AG10803 (cell line): ENCODE measurements at regions not wholly inside any gene's neighbourhood (a gene's known extent, or its start where the extent isn't known, plus 50 kb on each side); places are given as distances from the start of the nearest gene placed in this dataset.

Experiments
- DNase-seq: peaks from one replicate; pipeline ENCODE4 v3.0.0; 2010; ENCODE audit warnings: low read depth
- H3K4me3 ChIP-seq: 2 replicates; pipeline ENCODE4 v1.5.1; 2011; ENCODE audit warnings: mild to moderate bottlenecking, low read length, control low read depth
- CTCF ChIP-seq: conservative IDR thresholded peaks from 2 replicates; pipeline ENCODE4 v1.5.1; 2011; ENCODE audit warnings: mild to moderate bottlenecking, low read length, control low read depth, inconsistent platforms

- TF ChIP-seq CTCF = no peak
Observed at GRCh38 chr20:24796236-24796635, 152.8 kb upstream of the CST7 start.

GRCh38 chr20:24797113-24797512, 152.0 kb upstream of the CST7 start:
- H3K4me3 ChIP-seq = no peak overlapping the region
- no peak for TF ChIP-seq CTCF
- DNase-seq = no peak

More at GRCh38 chr20:24796236-24796635, 152.8 kb upstream of the CST7 start:
- no peak for DNase-seq
- no peak overlapping the region for H3K4me3 ChIP-seq

- no peak for TF ChIP-seq CTCF
- DNase-seq = no peak
- no peak overlapping the region for H3K4me3 ChIP-seq
Observed at GRCh38 chr20:24797745-24798655, 151.1 kb upstream of the CST7 start.

GRCh38 chr20:24798930-24799705, 150.0 kb upstream of the CST7 start:
- no peak overlapping the region for H3K4me3 ChIP-seq
- peak; percentile 59 for DNase-seq
- no peak for TF ChIP-seq CTCF

GRCh38 chr20:24799971-24800580, 149.0 kb upstream of the CST7 start:
- no peak for DNase-seq
- TF ChIP-seq CTCF = no peak
- H3K4me3 ChIP-seq = no peak overlapping the region

- H3K4me3 ChIP-seq = no peak overlapping the region
- no peak for DNase-seq
- TF ChIP-seq CTCF = no peak
Observed at GRCh38 chr20:24802286-24802820, 146.7 kb upstream of the CST7 start.
